Heart right ventricle (tissue), 16 donors: ENCODE measurements at regions not wholly inside any gene's neighbourhood (a gene's known extent, or its start where the extent isn't known, plus 50 kb on each side); places are given as distances from the start of the nearest gene placed in this dataset.

Experiments
- ATAC-seq, 8 donors: fragments of 200-7000 bp; cut with Tn5 transposase; one replicate each; pipeline ENCODE4 v1.9.1; 2020; ENCODE audit warnings: mild to moderate bottlenecking in 8 of 8, moderate library complexity in 8 of 8, moderate number of reproducible peaks in 1 of 8
- DNase-seq, 2 donors: peaks; one replicate each; pipeline ENCODE4 v3.0.0-alpha.2; 2020
- H3K27ac ChIP-seq, 10 donors: fragments of 200-600 bp; sonication (generic) in 2 of 10; one replicate each; pipeline versions ENCODE4 v1.5.0 to v1.8.0; 2020 to 2022; ENCODE audit warnings: mild to moderate bottlenecking in 3 of 10
- H3K27me3 ChIP-seq, 7 donors: fragments of 200-600 bp; one replicate each; pipeline ENCODE4 v1.8.0; 2021 to 2022; ENCODE audit warnings: mild to moderate bottlenecking in 2 of 7
- H3K36me3 ChIP-seq, 9 donors: fragments of 200-600 bp; sonication (generic) in 1 of 9; one replicate each; pipeline versions ENCODE4 v1.5.0 to v1.8.0; 2020 to 2022; ENCODE audit warnings: mild to moderate bottlenecking in 2 of 9
- H3K4me1 ChIP-seq, 9 donors: fragments of 200-600 bp; sonication (generic) in 1 of 9; one replicate each; pipeline versions ENCODE4 v1.5.0 to v1.8.0; 2020 to 2022; ENCODE audit warnings: mild to moderate bottlenecking in 4 of 9
- H3K4me3 ChIP-seq, 10 donors: fragments of 200-600 bp; sonication (generic) in 2 of 10; one replicate each; pipeline versions ENCODE4 v1.5.0 to v1.8.0; 2020 to 2022; ENCODE audit warnings: mild to moderate bottlenecking in 7 of 10, moderate library complexity in 2 of 10
- H3K9me3 ChIP-seq, 11 donors: fragments of 200-600 bp in 10 of 11; sonication (generic) in 2 of 11; one replicate each; pipeline versions ENCODE4 v1.5.0 to v1.8.0; 2013 to 2022; ENCODE audit warnings: mild to moderate bottlenecking in 2 of 11, control low read depth in 1 of 11, moderate library complexity in 1 of 11
- WGBS, 2 donors: extraction: QIAGEN DNeasy Blood & Tissue Kit; methylation state at CpG; one replicate each; pipeline ENCODE4 v1.1.7; 2013; ENCODE audit warnings: inconsistent platforms in 1 of 2; 5-methylcytosine and 5-hydroxymethylcytosine counted together
- intact Hi-C, 10 donors: fragments of 100-400 bp; cut with DNase I; formaldehyde crosslinking; loops; one replicate each; pipeline versions ENCODE4 v1.11.1 to v1.14.2; 2022
- TF ChIP-seq, protein P1 (sequence below), 9 donors: fragments of 200-600 bp; sonication (generic) in 2 of 9; IDR thresholded peaks; one replicate each; pipeline versions ENCODE4 v1.5.0 to v1.8.0; 2021 to 2022; ENCODE audit warnings: antibody characterized with exemption in 9 of 9, mild to moderate bottlenecking in 5 of 9, moderate library complexity in 1 of 9
- donor health status: Arrhythmogenic right ventricular cardiomyopathy.
- donor health status: ischemic (EF 13 %, LVEDD 7.1; RV severe dilation, severe dysfunction).
- donor health status: healthy with polysubstance abuse.
- donor health status: DM: no; HTN: yes; CAD: no.
- donor health status: DM: no; HTN: no; CAD: no.
- donor health status: ischemic (EF 25% LVEDD 6.9; RV normal size, moderate dysfunction).
- donor health status: ischemic (EF 25% LVEDD 5.7; RV mildly dilated, moderate dysfunction).
- donor health status: healthy.
- donor health status: DM: yes; HTN: yes; CAD: no.
- donor health status: Ischemic cardiomyopathy.
- donor health status: ischemic (EF 35%, LVEDD 5.7; RV mildly dilated, moderate dysfunction).
- donor health status: nonischemic (EF 11% LVEDD 7.7; RV severe dilation, severe dysfunction).
- donor health status: DM: yes; HTN: yes; CAD: no.
- donor health status: PGD.
- donor health status: ischemic (EF 29% LVEDD 5.4; RV normal size, mild dysfunction).
- donor health status: nonischemic (EF 23%, LVEDD 6.1; RV moderate dilation, normal function).

GRCh38 chr15:70197318-70197944, 99.7 kb upstream of the TLE3 start:
- Histone ChIP-seq H3K4me1 (peaks cover 3 to 30% (median 15%) of the 10 kb centered on the region in 9 donors), H3K27me3 (peaks cover 0 to 18% (median 0%) of the 10 kb centered on the region in 7 donors), H3K27ac (no peak overlapping the region), H3K9me3 (peaks cover 0 to 2% (median 0%) of the 10 kb centered on the region in 11 donors), H3K36me3 (no peaks in the 10 kb centered on the region), H3K4me3 (no peak overlapping the region)
- ATAC-seq (no peak), DNase-seq (no peak)
- 89 to 91% methylated on average over 10 of the region's 10 CpGs for WGBS, 2 donors
- TF ChIP-seq, protein P1, sequence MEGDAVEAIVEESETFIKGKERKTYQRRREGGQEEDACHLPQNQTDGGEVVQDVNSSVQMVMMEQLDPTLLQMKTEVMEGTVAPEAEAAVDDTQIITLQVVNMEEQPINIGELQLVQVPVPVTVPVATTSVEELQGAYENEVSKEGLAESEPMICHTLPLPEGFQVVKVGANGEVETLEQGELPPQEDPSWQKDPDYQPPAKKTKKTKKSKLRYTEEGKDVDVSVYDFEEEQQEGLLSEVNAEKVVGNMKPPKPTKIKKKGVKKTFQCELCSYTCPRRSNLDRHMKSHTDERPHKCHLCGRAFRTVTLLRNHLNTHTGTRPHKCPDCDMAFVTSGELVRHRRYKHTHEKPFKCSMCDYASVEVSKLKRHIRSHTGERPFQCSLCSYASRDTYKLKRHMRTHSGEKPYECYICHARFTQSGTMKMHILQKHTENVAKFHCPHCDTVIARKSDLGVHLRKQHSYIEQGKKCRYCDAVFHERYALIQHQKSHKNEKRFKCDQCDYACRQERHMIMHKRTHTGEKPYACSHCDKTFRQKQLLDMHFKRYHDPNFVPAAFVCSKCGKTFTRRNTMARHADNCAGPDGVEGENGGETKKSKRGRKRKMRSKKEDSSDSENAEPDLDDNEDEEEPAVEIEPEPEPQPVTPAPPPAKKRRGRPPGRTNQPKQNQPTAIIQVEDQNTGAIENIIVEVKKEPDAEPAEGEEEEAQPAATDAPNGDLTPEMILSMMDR (IDR thresholded peaks at IDR 0.05) = no peak
- intact Hi-C loops = no loop called here

DNA sequence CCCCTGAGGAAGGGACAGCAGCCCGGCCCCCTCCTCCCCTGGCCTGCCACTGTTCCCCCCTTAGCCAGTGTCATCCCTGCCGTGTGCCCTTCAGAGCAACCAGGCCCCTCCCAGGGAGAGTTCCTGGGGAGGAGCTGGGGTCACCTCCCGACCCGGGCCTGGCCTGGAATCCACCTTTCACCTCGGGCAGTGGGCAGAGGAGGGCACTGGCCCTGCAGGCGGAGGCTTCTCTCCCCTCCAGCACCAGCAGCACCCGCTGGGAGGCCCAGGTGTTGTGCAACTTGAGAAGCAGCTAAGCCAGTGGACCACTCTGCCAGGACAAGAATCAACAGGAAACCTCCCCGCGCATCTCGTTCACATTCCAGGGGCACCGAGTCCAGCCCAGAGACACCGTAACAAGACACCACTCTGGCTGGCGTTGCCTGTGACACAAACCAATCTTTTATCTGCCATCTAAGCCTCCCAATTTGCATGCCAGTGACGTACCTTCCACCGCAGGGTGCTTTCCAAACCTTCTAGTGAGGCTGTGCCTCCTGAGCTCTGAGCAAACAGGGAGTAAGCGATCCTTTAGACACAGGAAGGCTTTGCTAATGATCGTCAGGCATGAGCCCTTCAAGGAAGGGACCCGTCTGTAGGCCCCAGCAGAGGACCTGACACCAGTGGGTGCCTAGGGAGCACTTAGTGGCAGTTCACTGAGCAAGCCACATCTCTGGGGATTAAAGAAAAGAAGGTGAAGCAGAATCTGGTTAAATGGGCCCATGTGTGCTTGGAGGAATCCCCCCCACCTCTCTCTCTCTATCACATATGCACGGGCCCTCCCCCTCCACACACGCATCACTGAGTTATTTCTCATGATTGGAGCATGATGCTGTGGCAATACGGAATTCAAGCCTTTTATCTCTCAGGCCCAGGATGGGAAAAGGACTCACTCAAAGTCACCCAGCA, 98.9 kb upstream of the TLE3 start:
- no peak for DNase-seq
- peak in 3 of 8 donors; percentile 3 to 51 (median 8) for ATAC-seq
- Histone ChIP-seq H3K36me3 (no peaks in the 10 kb centered on the region), H3K27ac (peak overlapping the region in 3 of 10 donors; percentile 19 to 44 (median 24)), H3K4me3 (no peak overlapping the region), H3K9me3 (peaks cover 0 to 10% (median 4%) of the 10 kb centered on the region in 11 donors), H3K27me3 (peaks cover 0 to 18% (median 0%) of the 10 kb centered on the region in 7 donors), H3K4me1 (peaks cover 3 to 30% (median 15%) of the 10 kb centered on the region in 9 donors)
- TF ChIP-seq, protein P1 (IDR thresholded peaks at IDR 0.05) = no peak
- 63 to 66% methylated on average over 20 to 21 of the region's 21 CpGs for WGBS, 2 donors
- intact Hi-C loops = no loop called here

DNA sequence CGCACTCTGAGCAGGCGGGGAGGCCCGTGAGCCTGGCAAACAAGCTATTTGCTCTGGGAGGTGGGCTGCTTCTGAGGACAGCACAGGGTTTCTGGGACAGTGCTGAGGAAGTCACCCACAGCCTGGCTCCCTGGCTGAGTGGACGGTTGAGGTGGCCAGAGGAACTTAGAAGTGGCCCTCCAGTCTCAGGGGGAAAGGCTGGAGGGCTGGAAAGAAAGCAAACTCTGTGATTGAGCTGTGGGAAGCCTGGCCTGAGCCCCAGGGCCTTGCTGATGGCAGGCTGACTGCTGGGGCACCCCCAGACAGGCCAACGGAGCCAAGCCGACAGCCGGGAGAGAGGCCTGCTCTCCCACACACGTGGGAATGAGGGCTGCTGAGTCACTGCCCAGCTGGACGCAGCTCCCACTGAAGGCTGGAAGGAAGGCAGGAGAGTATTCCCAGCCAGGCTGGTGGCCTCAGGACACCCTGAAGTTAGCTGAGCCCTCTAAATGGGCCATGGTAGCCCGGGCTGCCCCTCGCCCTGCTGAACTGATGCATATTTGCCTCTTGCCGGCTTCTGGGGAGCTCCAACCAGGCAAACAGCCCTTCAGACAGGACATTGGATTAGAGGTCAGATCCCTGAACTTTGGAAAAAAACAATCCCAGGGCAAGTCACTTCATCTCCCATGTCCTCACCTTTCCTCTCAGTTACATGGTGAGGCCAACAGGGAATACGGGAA, 98.0 kb upstream of the TLE3 start:
- H3K36me3 ChIP-seq = no peaks in the 10 kb centered on the region
- DNase-seq (peak; percentile 74 to 78), ATAC-seq (peak; percentile 91 to 97 (median 94))
- no peak overlapping the region for H3K4me3 ChIP-seq
- WGBS, 2 donors = 48 to 58% methylated on average over 13 of the region's 13 CpGs
- peak overlapping the region in 5 of 10 donors; percentile 14 to 44 (median 24) for H3K27ac ChIP-seq
- peaks cover 0 to 14% (median 0%) of the 10 kb centered on the region in 7 donors for H3K27me3 ChIP-seq
- H3K9me3 ChIP-seq = peaks cover 0 to 17% (median 6%) of the 10 kb centered on the region in 11 donors
- H3K4me1 ChIP-seq = peaks cover 3 to 30% (median 15%) of the 10 kb centered on the region in 9 donors
- TF ChIP-seq, protein P1 (IDR thresholded peaks at IDR 0.05) = no peak
- intact Hi-C loops = no loop called here

GRCh38 chr15:70195171-70195570, 97.5 kb upstream of the TLE3 start:
- H3K9me3 ChIP-seq = peaks cover 0 to 17% (median 6%) of the 10 kb centered on the region in 11 donors
- WGBS, 2 donors = 79 to 86% methylated on average over 7 of the region's 7 CpGs
- intact Hi-C loops = no loop called here
- DNase-seq (no peak), ATAC-seq (peak in 1 of 8 donors; percentile 10)
- H3K36me3 ChIP-seq = no peaks in the 10 kb centered on the region
- H3K27me3 ChIP-seq = peaks cover 0 to 10% (median 0%) of the 10 kb centered on the region in 7 donors
- no peak overlapping the region for H3K4me3 ChIP-seq
- TF ChIP-seq, protein P1 (IDR thresholded peaks at IDR 0.05) = no peak
- peak overlapping the region in 2 of 10 donors; percentile 41 to 44 for H3K27ac ChIP-seq
- H3K4me1 ChIP-seq = peaks cover 3 to 26% (median 15%) of the 10 kb centered on the region in 9 donors
